Suprapubic skin (tissue), 4 donors: ENCODE measurements at regions not wholly inside any gene's neighbourhood (a gene's known extent, or its start where the extent isn't known, plus 50 kb on each side); places are given as distances from the start of the nearest gene placed in this dataset.

ENCODE experiments used
- CTCF ChIP-seq, 2 donors: fragments of 200-600 bp in 1 of 2; fragments of 450-650 bp in 1 of 2; sonication (generic) in 1 of 2; IDR thresholded peaks; one replicate each; pipeline ENCODE4 v1.5.1; 2016 to 2019; ENCODE audit warnings: antibody characterized with exemption in 2 of 2, mild to moderate bottlenecking in 1 of 2, moderate library complexity in 1 of 2
- EP300 ChIP-seq: sonication (generic); formaldehyde crosslinking; IDR thresholded peaks from one replicate; pipeline ENCODE4 v1.6.1; 2017; ENCODE audit warnings: antibody characterized with exemption
- POLR2A ChIP-seq, 2 donors: fragments of 450-650 bp; IDR thresholded peaks; one replicate each; pipeline ENCODE4 v1.6.1; 2017; ENCODE audit warnings: antibody characterized with exemption in 2 of 2, mild to moderate bottlenecking in 2 of 2, moderate library complexity in 2 of 2
- POLR2AphosphoS5 ChIP-seq, 3 donors: sonication (generic); formaldehyde crosslinking; IDR thresholded peaks; one replicate each; pipeline ENCODE4 v1.6.1; 2017; ENCODE audit warnings: antibody characterized with exemption in 3 of 3

GRCh38 chr16:80912651-80913050 is 94.0 kb downstream of the CMC2 start:
- TF ChIP-seq POLR2A (IDR thresholded peaks at IDR 0.05) (no peak), POLR2AphosphoS5 (IDR thresholded peaks at IDR 0.05) (no peak), CTCF (IDR thresholded peaks at IDR 0.05) (no peak), EP300 (no peak)
